ENCODE measurements at regions not wholly inside any gene's neighbourhood (a gene's known extent, or its start where the extent isn't known, plus 50 kb on each side); places are given as distances from the start of the nearest gene placed in this dataset.

DNA sequence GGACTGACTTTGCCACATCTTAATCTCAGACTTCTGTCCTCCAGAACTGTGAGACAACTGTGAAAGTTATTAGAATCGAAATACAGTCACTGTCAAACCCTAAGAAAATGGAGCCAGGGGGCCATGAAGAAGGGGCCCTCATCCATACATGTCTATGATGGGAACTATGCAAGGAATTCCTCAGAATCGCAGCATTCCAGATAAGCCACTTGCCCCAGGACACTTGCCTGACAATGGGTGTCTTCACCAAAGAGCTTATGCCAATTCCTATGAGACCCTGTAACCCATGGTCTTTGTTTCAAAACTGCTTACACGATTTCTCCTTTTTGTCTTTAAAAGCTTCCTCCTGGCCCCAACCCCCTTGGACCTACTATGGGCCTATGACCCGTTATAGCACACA is 90.4 kb upstream of the FOXP4 start:
- H3K4me3 ChIP-seq, result no peak overlapping the region
- H3K27ac ChIP-seq, result no peak overlapping the region
- no peaks in the 10 kb centered on the region for H3K27me3 ChIP-seq
- peaks cover 2 to 34% (median 15%) of the 10 kb centered on the region in 3 donors for H3K4me1 ChIP-seq
- no peaks in the 10 kb centered on the region for H3K9me3 ChIP-seq
- no peak for TF ChIP-seq POLR2AphosphoS5 (IDR thresholded peaks at IDR 0.05)
- TF ChIP-seq POLR2A (IDR thresholded peaks at IDR 0.05), result no peak
- TF ChIP-seq, protein P1, sequence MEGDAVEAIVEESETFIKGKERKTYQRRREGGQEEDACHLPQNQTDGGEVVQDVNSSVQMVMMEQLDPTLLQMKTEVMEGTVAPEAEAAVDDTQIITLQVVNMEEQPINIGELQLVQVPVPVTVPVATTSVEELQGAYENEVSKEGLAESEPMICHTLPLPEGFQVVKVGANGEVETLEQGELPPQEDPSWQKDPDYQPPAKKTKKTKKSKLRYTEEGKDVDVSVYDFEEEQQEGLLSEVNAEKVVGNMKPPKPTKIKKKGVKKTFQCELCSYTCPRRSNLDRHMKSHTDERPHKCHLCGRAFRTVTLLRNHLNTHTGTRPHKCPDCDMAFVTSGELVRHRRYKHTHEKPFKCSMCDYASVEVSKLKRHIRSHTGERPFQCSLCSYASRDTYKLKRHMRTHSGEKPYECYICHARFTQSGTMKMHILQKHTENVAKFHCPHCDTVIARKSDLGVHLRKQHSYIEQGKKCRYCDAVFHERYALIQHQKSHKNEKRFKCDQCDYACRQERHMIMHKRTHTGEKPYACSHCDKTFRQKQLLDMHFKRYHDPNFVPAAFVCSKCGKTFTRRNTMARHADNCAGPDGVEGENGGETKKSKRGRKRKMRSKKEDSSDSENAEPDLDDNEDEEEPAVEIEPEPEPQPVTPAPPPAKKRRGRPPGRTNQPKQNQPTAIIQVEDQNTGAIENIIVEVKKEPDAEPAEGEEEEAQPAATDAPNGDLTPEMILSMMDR (IDR thresholded peaks at IDR 0.05), result no peak
- no peak for TF ChIP-seq EP300 (IDR thresholded peaks at IDR 0.05)
- WGBS, 2 donors (ENCODE audit: low coverage in 1 of 2), result 64 to 72% methylated on average over 3 to 4 of the region's 4 CpGs
- ATAC-seq, result no peak
- H3K36me3 ChIP-seq, result no peaks in the 10 kb centered on the region

DNA sequence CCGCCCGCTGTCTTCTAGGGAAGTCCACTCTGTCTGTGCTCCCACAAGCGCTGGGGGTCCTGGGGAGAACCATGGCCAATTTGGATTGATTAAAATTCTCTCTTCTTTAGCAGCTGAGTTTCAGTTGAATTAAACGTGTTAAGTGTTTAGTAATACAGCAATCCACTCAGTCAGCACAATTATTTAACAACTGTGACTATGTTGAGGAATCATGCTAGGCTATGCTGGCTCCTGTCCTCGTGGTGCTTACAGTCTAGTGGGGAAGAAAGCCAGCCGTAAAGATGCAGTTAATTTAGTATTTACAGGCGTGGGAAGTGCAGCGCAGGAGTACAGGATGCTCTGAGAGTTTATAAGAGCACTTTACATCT is 88.9 kb upstream of the FOXP4 start:
- Histone ChIP-seq H3K4me3 (no peak overlapping the region), H3K36me3 (no peaks in the 10 kb centered on the region), H3K9me3 (no peaks in the 10 kb centered on the region), H3K4me1 (peaks cover 0 to 20% (median under 1%) of the 10 kb centered on the region in 3 donors), H3K27me3 (no peaks in the 10 kb centered on the region), H3K27ac (no peak overlapping the region)
- ATAC-seq, result no peak
- WGBS, 2 donors (ENCODE audit: low coverage in 1 of 2), result 79 to 88% methylated on average over 2 to 4 of the region's 8 CpGs
- TF ChIP-seq EP300 (IDR thresholded peaks at IDR 0.05) (no peak), POLR2AphosphoS5 (IDR thresholded peaks at IDR 0.05) (no peak), POLR2A (IDR thresholded peaks at IDR 0.05) (no peak)
- TF ChIP-seq, protein P1 (IDR thresholded peaks at IDR 0.05), result no peak

GRCh38 chr6:41459738-41460137 is 86.4 kb upstream of the FOXP4 start:
- Histone ChIP-seq H3K4me1 (peaks cover 0 to 12% (median 0%) of the 10 kb centered on the region in 3 donors), H3K9me3 (no peaks in the 10 kb centered on the region), H3K27ac (no peak overlapping the region), H3K4me3 (no peak overlapping the region), H3K36me3 (no peaks in the 10 kb centered on the region), H3K27me3 (peaks cover 4% of the 10 kb centered on the region)
- no peak for TF ChIP-seq POLR2AphosphoS5 (IDR thresholded peaks at IDR 0.05)
- TF ChIP-seq, protein P1 (IDR thresholded peaks at IDR 0.05), result no peak
- TF ChIP-seq EP300 (IDR thresholded peaks at IDR 0.05), result no peak
- no peak for TF ChIP-seq POLR2A (IDR thresholded peaks at IDR 0.05)
- WGBS, 2 donors (ENCODE audit: low coverage in 1 of 2), result 83 to 93% methylated on average over 1 to 2 of the region's 2 CpGs
- no peak for ATAC-seq

- no peak overlapping the region for H3K4me3 ChIP-seq
- H3K36me3 ChIP-seq, result no peaks in the 10 kb centered on the region
- TF ChIP-seq EP300 (IDR thresholded peaks at IDR 0.05) (no peak), POLR2AphosphoS5 (IDR thresholded peaks at IDR 0.05) (no peak), POLR2A (IDR thresholded peaks at IDR 0.05) (no peak)
- TF ChIP-seq, protein P1 (IDR thresholded peaks at IDR 0.05), result no peak
- no peak overlapping the region for H3K27ac ChIP-seq
- H3K27me3 ChIP-seq, result peaks cover 14% of the 10 kb centered on the region
- no peak for ATAC-seq
- H3K9me3 ChIP-seq, result no peaks in the 10 kb centered on the region
- peaks cover 0 to 12% (median 0%) of the 10 kb centered on the region in 3 donors for H3K4me1 ChIP-seq
These were observed 85.3 kb upstream of the FOXP4 start for GRCh38 chr6:41460742-41461336.

- Histone ChIP-seq H3K36me3 (no peaks in the 10 kb centered on the region), H3K9me3 (no peaks in the 10 kb centered on the region), H3K4me3 (no peak overlapping the region), H3K27me3 (peaks cover 16% of the 10 kb centered on the region), H3K27ac (no peak overlapping the region), H3K4me1 (peaks cover 0 to 5% (median 0%) of the 10 kb centered on the region in 3 donors)
- no peak for ATAC-seq
- TF ChIP-seq, protein P1 (IDR thresholded peaks at IDR 0.05), result no peak
- WGBS, 2 donors (ENCODE audit: low coverage in 1 of 2), result 71 to 73% methylated on average over 1 to 2 of the region's 4 CpGs
These were observed 84.1 kb upstream of the FOXP4 start for GRCh38 chr6:41462033-41462432.

All from gastroesophageal sphincter (tissue), 4 donors.